ENCODE measurements at regions not wholly inside any gene's neighbourhood (a gene's known extent, or its start where the extent isn't known, plus 50 kb on each side); places are given as distances from the start of the nearest gene placed in this dataset.

- peaks cover 4% of the 10 kb centered on the region; the same call in 1 of the 2 replicates for H3K27me3 ChIP-seq (ENCODE audit: insufficient read depth, low read length)
- no peaks in the 10 kb centered on the region for H3K9me3 ChIP-seq (ENCODE audit: low read length)
- H3K27ac ChIP-seq (ENCODE audit: low read depth, low read length, poor library complexity, severe bottlenecking), result no peak overlapping the region
- no peak overlapping the region for H3K9ac ChIP-seq (ENCODE audit: low read length)
- no peak overlapping the region for H3K4me3 ChIP-seq (ENCODE audit: low read depth, low read length, poor library complexity, severe bottlenecking)
- H3F3A ChIP-seq (ENCODE audit: insufficient read depth, low read length), result no peaks in the 10 kb centered on the region
- H4K20me1 ChIP-seq (ENCODE audit: insufficient read depth, low read length), result no peaks in the 10 kb centered on the region
- H3K4me1 ChIP-seq (ENCODE audit: insufficient read depth, low read length, severe bottlenecking), result no peaks in the 10 kb centered on the region
- H2AFZ ChIP-seq (ENCODE audit: low read length), result no peak overlapping the region
- H3K79me2 ChIP-seq (ENCODE audit: insufficient read depth, low read length), result no peaks in the 10 kb centered on the region
- H3K36me3 ChIP-seq (ENCODE audit: insufficient read depth, low read length), result no peaks in the 10 kb centered on the region
- TF ChIP-seq, protein P1, sequence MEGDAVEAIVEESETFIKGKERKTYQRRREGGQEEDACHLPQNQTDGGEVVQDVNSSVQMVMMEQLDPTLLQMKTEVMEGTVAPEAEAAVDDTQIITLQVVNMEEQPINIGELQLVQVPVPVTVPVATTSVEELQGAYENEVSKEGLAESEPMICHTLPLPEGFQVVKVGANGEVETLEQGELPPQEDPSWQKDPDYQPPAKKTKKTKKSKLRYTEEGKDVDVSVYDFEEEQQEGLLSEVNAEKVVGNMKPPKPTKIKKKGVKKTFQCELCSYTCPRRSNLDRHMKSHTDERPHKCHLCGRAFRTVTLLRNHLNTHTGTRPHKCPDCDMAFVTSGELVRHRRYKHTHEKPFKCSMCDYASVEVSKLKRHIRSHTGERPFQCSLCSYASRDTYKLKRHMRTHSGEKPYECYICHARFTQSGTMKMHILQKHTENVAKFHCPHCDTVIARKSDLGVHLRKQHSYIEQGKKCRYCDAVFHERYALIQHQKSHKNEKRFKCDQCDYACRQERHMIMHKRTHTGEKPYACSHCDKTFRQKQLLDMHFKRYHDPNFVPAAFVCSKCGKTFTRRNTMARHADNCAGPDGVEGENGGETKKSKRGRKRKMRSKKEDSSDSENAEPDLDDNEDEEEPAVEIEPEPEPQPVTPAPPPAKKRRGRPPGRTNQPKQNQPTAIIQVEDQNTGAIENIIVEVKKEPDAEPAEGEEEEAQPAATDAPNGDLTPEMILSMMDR (IDR thresholded peaks at IDR 0.05; ENCODE audit: low read length), result no peak
- no peak for TF ChIP-seq EZH2 (IDR thresholded peaks at IDR 0.05; ENCODE audit: borderline replicate concordance, low read length)
- H3K9me2 ChIP-seq (ENCODE audit: low read depth, low read length), result no peaks in the 10 kb centered on the region
- no peak overlapping the region for H3K4me2 ChIP-seq (ENCODE audit: low read length)
Measured at GRCh38 chr2:56021136-56021474, 97.5 kb upstream of the EFEMP1 start.

- Histone ChIP-seq H3K4me1 (ENCODE audit: insufficient read depth, low read length, severe bottlenecking) (no peaks in the 10 kb centered on the region), H3K27me3 (ENCODE audit: insufficient read depth, low read length) (peaks cover 4% of the 10 kb centered on the region; the same call in 1 of the 2 replicates), H3K36me3 (ENCODE audit: insufficient read depth, low read length) (no peaks in the 10 kb centered on the region), H3K79me2 (ENCODE audit: insufficient read depth, low read length) (no peaks in the 10 kb centered on the region), H4K20me1 (ENCODE audit: insufficient read depth, low read length) (no peaks in the 10 kb centered on the region), H3K4me2 (ENCODE audit: low read length) (no peak overlapping the region), H3F3A (ENCODE audit: insufficient read depth, low read length) (no peaks in the 10 kb centered on the region), H3K27ac (ENCODE audit: low read depth, low read length, poor library complexity, severe bottlenecking) (no peak overlapping the region), H3K9ac (ENCODE audit: low read length) (no peak overlapping the region), H2AFZ (ENCODE audit: low read length) (no peak overlapping the region), H3K4me3 (ENCODE audit: low read depth, low read length, poor library complexity, severe bottlenecking) (no peak overlapping the region), H3K9me2 (ENCODE audit: low read depth, low read length) (no peaks in the 10 kb centered on the region), H3K9me3 (ENCODE audit: low read length) (no peaks in the 10 kb centered on the region)
- TF ChIP-seq, protein P1 (IDR thresholded peaks at IDR 0.05; ENCODE audit: low read length), result no peak
- no peak for TF ChIP-seq EZH2 (IDR thresholded peaks at IDR 0.05; ENCODE audit: borderline replicate concordance, low read length)
Measured at GRCh38 chr2:56021579-56021978, 98.0 kb upstream of the EFEMP1 start.

DNA sequence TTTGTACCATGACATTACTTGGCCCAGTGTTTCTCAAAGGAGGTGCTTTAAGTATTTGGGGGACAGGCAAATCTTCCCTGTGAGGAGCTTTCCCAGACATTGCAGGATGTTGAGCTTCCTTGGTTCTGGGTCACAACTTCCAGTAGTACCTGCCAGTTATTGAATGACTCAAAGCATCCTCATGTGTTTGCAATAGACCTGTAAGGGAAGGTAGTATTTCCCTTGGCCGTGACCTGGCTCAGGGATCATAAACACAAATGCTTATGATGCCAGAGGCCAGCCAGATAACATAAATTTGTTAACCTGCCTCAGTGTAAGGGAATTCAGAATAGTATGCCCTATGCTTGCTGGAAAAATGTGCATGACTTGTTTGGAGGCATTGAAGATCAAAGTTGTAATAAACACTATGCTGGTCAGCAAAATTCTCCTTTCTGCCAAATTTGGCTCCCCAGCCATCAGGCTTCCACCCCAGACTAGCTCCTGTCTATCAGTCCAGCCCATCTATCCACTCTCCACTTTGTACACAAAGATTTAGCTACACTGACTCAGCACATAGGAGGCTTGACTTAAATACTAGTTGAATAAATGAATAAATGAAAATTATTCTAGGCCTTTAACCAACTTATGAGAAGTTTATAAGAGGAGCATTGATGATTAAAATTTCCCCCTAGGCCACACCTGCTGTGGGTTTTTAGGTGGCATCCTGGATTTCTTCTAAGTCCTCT lies 102.0 kb upstream of the EFEMP1 start:
- Histone ChIP-seq H3K27me3 (ENCODE audit: insufficient read depth, low read length) (peaks cover 4% of the 10 kb centered on the region; the same call in 1 of the 2 replicates), H3K4me2 (ENCODE audit: low read length) (no peak overlapping the region), H3K27ac (ENCODE audit: low read depth, low read length, poor library complexity, severe bottlenecking) (no peak overlapping the region), H3K36me3 (ENCODE audit: insufficient read depth, low read length) (no peaks in the 10 kb centered on the region), H3K79me2 (ENCODE audit: insufficient read depth, low read length) (no peaks in the 10 kb centered on the region), H2AFZ (ENCODE audit: low read length) (no peak overlapping the region), H3K9ac (ENCODE audit: low read length) (no peak overlapping the region), H3K9me2 (ENCODE audit: low read depth, low read length) (no peaks in the 10 kb centered on the region), H3F3A (ENCODE audit: insufficient read depth, low read length) (no peaks in the 10 kb centered on the region), H3K9me3 (ENCODE audit: low read length) (no peaks in the 10 kb centered on the region), H4K20me1 (ENCODE audit: insufficient read depth, low read length) (no peaks in the 10 kb centered on the region), H3K4me1 (ENCODE audit: insufficient read depth, low read length, severe bottlenecking) (no peaks in the 10 kb centered on the region), H3K4me3 (ENCODE audit: low read depth, low read length, poor library complexity, severe bottlenecking) (no peak overlapping the region)
- TF ChIP-seq, protein P1 (IDR thresholded peaks at IDR 0.05; ENCODE audit: low read length), result no peak
- no peak for TF ChIP-seq EZH2 (IDR thresholded peaks at IDR 0.05; ENCODE audit: borderline replicate concordance, low read length)
